ENCODE measurements at regions not wholly inside any gene's neighbourhood (a gene's known extent, or its start where the extent isn't known, plus 50 kb on each side); places are given as distances from the start of the nearest gene placed in this dataset.

- TF ChIP-seq POLR2A (IDR thresholded peaks at IDR 0.05; ENCODE audit: low read length) (no peak), GATA1 (IDR thresholded peaks at IDR 0.05; ENCODE audit: low read depth, low read length) (no peak)
Observed at GRCh38 chr13:83935566-83935965, 53.3 kb upstream of the SLITRK1 start.

All from erythroblast (primary cell).